SH-SY5Y (cell line): ENCODE measurements at regions not wholly inside any gene's neighbourhood (a gene's known extent, or its start where the extent isn't known, plus 50 kb on each side); places are given as distances from the start of the nearest gene placed in this dataset.
A peak's percentile ranks its signal among the peaks of the same experiment; 100 is the strongest.

ENCODE experiments used
- GATA2 ChIP-seq: IDR thresholded peaks from 2 replicates; pipeline ENCODE4 v1.6.1; 2011; ENCODE audit warnings: mild to moderate bottlenecking, low read depth, low read length
- GATA3 ChIP-seq: IDR thresholded peaks from 2 replicates; pipeline ENCODE4 v1.6.1; 2011; ENCODE audit warnings: low read depth, mild to moderate bottlenecking, low read length, moderate library complexity

DNA sequence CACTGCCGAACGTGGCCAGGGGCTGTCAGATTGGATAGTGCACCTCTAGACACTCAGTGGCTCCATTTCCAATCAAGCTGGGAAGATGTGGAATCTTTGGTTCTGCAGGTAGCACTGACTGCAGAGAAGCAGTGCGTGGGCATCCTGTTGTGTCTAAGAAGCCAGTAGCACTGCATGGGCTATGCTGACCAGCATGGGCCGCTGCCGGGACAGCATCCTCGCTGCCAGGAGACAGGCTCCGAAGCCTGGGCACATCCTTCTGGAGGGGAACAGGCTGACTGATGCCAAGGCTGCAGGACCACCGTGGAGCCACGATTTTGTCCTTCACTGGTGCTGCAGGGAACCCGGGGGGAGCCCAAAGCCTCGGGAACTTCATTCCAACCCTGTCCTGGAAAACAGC lies 649.4 kb downstream of the NPHP4 start:
- TF ChIP-seq GATA3, result no peak
- no peak for TF ChIP-seq GATA2

DNA sequence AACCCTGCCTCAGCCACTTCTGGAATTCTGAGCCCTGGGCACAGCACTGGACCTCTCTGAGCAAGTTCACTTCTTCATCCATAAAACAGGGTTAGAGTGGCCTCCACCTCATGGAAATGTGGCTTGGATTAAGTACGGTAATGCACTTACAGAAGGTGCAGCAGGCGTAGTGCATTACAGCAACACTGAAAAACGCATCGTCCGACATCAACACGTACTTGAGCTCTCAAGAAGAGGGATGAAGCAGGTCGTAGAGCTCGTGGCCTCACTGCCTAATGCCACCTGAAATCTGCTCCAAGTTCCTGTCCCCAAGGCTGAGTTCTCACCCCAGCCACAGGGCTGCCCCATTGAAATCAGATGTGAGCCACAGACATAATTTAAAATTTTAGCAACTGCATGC lies 650.1 kb downstream of the NPHP4 start:
- TF ChIP-seq GATA3, result no peak
- TF ChIP-seq GATA2, result no peak

GRCh38 chr1:5341471-5341870 lies 650.8 kb downstream of the NPHP4 start:
- TF ChIP-seq GATA2 (no peak), GATA3 (no peak)

GRCh38 chr1:5340560-5341130 lies 651.6 kb downstream of the NPHP4 start:
- TF ChIP-seq GATA3 (no peak), GATA2 (no peak)

DNA sequence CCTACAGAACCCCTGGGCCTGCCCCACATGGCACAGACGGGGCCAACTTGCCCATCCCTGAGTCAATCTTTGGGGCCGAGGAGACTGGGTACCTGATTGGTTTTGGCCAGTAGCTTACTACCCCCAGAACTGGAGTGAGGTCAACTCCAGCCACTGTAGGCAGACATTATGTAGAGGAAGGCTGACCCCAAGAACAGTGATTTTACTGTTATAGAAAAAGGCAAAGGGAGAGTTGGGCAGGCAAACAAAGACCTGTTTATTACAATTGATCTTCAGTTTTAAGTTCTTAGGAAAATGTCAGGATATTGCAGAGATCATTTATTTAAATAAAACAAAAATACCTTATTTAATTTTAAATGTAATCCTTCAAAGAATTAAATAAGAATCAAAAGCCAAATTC lies 653.8 kb downstream of the NPHP4 start:
- TF ChIP-seq GATA3 (no peak), GATA2 (no peak)

DNA sequence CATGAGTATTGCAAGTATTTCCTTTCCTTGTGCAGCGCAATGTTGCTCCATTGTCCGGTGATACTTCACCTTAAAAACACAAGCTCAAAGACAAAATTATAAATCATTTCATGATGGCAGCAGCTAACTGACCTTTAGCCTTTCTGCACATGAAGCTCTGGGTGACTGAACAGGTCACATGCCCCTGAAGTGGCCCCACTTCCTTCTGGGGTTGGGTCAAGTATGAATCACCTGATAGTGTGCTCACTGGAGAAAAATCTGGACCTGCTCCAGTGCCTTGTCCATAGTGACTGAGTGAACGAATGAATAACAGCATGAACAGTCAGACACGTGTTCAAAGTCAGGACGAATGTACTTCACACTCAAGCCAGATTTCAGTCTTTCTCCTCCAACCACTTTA lies 658.9 kb downstream of the NPHP4 start:
- TF ChIP-seq GATA3 (no peak), GATA2 (no peak)

GRCh38 chr1:5331101-5331500 lies 661.1 kb downstream of the NPHP4 start:
- no peak for TF ChIP-seq GATA2
- no peak for TF ChIP-seq GATA3

- no peak for TF ChIP-seq GATA2
- TF ChIP-seq GATA3, result no peak
These were observed 663.0 kb downstream of the NPHP4 start for GRCh38 chr1:5329068-5329739.

DNA sequence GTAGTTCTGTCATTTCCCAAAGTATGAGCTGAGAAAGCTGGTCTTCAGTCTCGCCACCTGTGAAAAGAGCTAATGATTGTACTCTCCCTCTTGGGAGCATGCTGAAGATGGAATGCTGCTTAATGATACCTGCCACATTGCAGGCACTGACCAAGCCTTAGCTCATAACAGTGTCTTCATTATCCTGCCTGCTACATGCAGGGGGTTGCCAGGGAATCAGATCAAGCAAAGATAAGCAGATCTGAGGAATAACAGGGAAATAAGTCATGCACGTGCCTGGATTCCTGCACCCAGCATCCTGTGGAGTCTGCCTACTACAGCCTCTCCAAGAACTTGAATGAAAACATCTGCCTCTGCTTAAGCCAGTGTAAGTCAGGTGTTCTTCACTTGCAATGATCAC lies 667.3 kb downstream of the NPHP4 start:
- TF ChIP-seq GATA2, result peak; percentile 74; the same call in 1 of the 2 replicates
- TF ChIP-seq GATA3, result 0 out of 2 replicates have a peak, but pooled peaks have one; percentile 20

DNA sequence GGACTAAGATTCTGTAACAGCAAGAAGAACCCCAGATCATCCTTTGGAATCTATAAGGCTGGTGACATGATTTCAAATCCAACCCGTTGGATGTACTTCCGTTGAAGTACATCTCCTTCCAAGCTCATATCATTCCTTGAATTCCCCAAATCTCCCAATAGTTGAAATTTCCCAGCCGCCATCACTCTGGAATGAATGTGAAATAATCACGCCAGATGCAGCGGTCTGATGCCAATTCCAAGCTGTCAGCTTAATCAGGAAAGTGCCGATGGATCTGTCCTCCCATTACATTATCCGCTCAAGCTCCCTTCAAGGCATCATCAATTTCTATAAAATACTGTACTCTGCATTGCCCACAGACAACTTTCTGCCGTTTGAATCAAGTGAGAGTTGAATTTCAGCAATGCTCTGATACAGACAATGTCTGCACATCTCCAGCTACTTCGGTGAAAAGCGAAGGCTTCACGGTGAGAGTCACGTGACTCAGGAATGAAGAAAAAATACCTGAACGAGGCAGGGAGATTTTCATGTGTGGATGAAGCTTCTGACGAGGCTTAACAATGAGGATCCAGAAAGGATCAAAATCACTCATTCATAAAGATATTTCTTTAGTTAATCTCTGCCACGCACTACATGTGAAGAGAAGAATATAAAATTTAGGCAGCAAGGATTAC lies 663.9 kb downstream of the AJAP1 start:
- TF ChIP-seq GATA2, result no peak
- no peak for TF ChIP-seq GATA3

GRCh38 chr1:5317391-5317790 lies 663.0 kb downstream of the AJAP1 start:
- no peak for TF ChIP-seq GATA2
- TF ChIP-seq GATA3, result no peak

DNA sequence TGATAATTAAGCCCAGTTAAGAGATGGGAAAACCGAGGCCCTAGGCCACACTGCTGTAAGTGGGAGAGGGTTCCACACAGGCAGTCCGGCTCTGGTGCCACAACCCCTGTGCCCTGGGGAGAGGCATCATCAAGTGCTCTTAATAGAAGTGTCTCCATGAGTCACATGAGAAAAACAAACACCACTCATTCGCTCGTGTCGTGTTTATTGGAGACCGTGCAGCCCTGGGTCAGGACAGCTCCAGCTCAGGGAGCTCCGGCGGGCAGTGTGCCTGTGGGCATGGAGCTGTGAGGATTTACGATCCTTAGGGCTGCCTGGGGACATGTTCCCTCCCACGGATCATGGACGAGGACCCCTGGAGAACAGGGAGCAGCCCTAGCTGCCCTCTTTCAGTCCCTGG lies 658.5 kb downstream of the AJAP1 start:
- TF ChIP-seq GATA2 (no peak), GATA3 (no peak)

GRCh38 chr1:5312293-5312674 lies 657.9 kb downstream of the AJAP1 start:
- TF ChIP-seq GATA2 (no peak), GATA3 (no peak)

- TF ChIP-seq GATA2 (0 out of 2 replicates have a peak, but pooled peaks have one; percentile 22), GATA3 (no peak)
These were observed 657.4 kb downstream of the AJAP1 start for GRCh38 chr1:5311634-5312292.

DNA sequence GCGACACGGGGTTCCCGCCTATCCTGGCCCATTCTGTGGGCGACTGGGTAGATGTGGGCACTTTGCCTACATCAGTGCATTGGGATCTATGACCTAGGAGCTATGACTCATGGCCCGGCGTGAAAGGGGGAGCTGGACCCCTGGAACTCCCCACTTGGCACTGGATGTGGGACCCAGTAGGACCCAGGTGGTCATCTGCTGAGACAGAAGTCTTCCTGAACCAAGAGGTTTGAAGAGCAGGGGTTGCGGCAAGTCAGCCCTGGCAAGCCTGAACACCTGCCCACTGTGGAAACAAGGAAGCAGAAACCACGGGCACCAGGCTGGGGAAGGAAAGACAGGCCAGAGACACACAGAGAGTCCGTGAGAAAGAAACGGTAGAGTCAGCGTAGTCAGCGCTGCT lies 656.7 kb downstream of the AJAP1 start:
- TF ChIP-seq GATA3 (no peak), GATA2 (no peak)

- no peak for TF ChIP-seq GATA2
- no peak for TF ChIP-seq GATA3
These were observed 653.8 kb downstream of the AJAP1 start for GRCh38 chr1:5308249-5308648.

DNA sequence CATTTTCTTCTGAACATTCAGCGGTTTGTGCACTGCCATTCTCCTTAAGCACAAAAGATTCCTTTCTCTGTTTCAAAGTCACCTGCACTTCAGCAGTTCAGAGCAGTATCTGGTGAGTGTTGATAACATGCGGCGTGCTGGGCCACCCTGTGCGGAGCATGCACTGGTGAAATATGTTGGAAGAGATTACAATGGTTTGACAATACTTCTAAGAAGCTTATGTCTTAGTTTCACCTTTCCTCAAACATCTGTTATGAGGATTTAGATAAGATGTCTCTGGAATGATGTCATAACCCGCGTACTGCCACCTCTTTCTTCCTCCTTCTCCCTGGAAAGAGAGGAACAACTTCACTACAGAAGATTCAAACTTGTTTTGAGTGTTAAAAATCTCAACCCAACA lies 650.3 kb downstream of the AJAP1 start:
- TF ChIP-seq GATA2, result no peak
- TF ChIP-seq GATA3, result no peak
